ENCODE measurements at regions not wholly inside any gene's neighbourhood (a gene's known extent, or its start where the extent isn't known, plus 50 kb on each side); places are given as distances from the start of the nearest gene placed in this dataset.
"Not testable (repeated sequence)": the region's sequence is repeated elsewhere in the genome, so short reads cannot be mapped to it uniquely, and the experiment has no call there.

- H3K27me3 ChIP-seq, result no peaks in the 10 kb centered on the region
- H3K27ac ChIP-seq, result peak overlapping the region; percentile 29
- 32% methylated on average over 2 of the region's 2 CpGs for WGBS
- no peak for DNase-seq (ENCODE audit: low spot score in 2 of 2)
- H3K4me3 ChIP-seq, result no peak overlapping the region
- peaks cover 3% of the 10 kb centered on the region for H3K4me1 ChIP-seq
- H3K9me3 ChIP-seq, result no peaks in the 10 kb centered on the region
- TF ChIP-seq, protein P1, sequence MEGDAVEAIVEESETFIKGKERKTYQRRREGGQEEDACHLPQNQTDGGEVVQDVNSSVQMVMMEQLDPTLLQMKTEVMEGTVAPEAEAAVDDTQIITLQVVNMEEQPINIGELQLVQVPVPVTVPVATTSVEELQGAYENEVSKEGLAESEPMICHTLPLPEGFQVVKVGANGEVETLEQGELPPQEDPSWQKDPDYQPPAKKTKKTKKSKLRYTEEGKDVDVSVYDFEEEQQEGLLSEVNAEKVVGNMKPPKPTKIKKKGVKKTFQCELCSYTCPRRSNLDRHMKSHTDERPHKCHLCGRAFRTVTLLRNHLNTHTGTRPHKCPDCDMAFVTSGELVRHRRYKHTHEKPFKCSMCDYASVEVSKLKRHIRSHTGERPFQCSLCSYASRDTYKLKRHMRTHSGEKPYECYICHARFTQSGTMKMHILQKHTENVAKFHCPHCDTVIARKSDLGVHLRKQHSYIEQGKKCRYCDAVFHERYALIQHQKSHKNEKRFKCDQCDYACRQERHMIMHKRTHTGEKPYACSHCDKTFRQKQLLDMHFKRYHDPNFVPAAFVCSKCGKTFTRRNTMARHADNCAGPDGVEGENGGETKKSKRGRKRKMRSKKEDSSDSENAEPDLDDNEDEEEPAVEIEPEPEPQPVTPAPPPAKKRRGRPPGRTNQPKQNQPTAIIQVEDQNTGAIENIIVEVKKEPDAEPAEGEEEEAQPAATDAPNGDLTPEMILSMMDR (IDR thresholded peaks at IDR 0.05), result no peak
- TF ChIP-seq EP300 (IDR thresholded peaks at IDR 0.05) (no peak), POLR2A (IDR thresholded peaks at IDR 0.05) (no peak), POLR2AphosphoS5 (IDR thresholded peaks at IDR 0.05) (no peak)
- H3K36me3 ChIP-seq, result no peaks in the 10 kb centered on the region
Measured at GRCh38 chr6:156197513-156197912, 579.7 kb upstream of the ARID1B start.

DNA sequence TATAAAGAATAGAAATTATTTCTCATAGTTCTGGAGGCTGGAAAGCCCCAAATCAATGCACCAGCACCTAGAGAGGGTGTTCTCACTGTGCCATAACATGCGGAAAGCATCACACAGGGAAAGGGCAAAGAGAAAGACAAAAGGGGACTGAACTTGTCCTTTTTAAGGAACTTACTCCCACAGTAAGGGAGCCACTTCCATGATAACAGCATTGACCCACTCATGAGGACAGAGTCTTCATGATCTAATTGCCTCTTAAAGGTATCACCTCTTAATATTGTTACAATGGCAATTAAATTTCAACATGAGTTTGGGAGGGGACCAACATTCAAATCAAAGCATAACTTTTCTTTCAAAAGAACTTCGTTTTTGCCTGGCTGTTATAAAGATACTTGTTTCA, 582.2 kb upstream of the ARID1B start:
- TF ChIP-seq EP300 (IDR thresholded peaks at IDR 0.05), result no peak
- TF ChIP-seq POLR2A (IDR thresholded peaks at IDR 0.05), result no peak
- TF ChIP-seq POLR2AphosphoS5 (IDR thresholded peaks at IDR 0.05), result no peak
- TF ChIP-seq, protein P1 (IDR thresholded peaks at IDR 0.05), result no peak
- Histone ChIP-seq H3K36me3 (no peaks in the 10 kb centered on the region), H3K4me3 (no peak overlapping the region), H3K27me3 (no peaks in the 10 kb centered on the region), H3K27ac (no peak overlapping the region), H3K4me1 (peaks cover 12% of the 10 kb centered on the region), H3K9me3 (no peaks in the 10 kb centered on the region)
- DNase-seq (ENCODE audit: low spot score in 2 of 2), result no peak
- 90% methylated on average over 2 of the region's 2 CpGs for WGBS

GRCh38 chr6:156193381-156193780, 583.8 kb upstream of the ARID1B start:
- WGBS, result 85% methylated on average over 4 of the region's 4 CpGs

DNA sequence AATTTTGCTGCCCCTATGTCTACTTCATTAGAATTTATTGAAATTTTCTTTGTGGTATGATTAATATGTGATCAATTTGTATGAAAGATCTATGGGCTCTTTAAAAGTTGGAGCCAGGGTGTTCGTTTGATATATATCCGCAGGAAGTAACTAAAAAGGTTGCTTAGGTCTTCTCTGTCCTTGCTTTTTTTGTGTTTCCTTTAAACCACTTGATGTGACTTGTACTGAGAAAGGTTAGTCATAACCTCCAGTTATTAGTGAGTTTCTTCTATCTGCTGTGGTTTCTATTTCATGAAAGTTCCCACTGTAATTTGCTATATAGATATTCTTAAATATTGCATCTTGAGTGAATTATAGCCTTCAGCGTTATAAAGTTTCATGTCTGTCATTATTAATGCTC, 585.3 kb upstream of the ARID1B start:
- no peak overlapping the region for H3K27ac ChIP-seq
- WGBS, result 59% methylated on average over 3 of the region's 3 CpGs
- H3K4me3 ChIP-seq, result no peak overlapping the region
- DNase-seq (ENCODE audit: low spot score in 2 of 2), result no peak
- no peaks in the 10 kb centered on the region for H3K27me3 ChIP-seq
- no peaks in the 10 kb centered on the region for H3K9me3 ChIP-seq
- peaks cover 10% of the 10 kb centered on the region for H3K4me1 ChIP-seq
- no peaks in the 10 kb centered on the region for H3K36me3 ChIP-seq
- TF ChIP-seq POLR2A (IDR thresholded peaks at IDR 0.05) (no peak), POLR2AphosphoS5 (IDR thresholded peaks at IDR 0.05) (no peak), EP300 (IDR thresholded peaks at IDR 0.05) (no peak)
- TF ChIP-seq, protein P1 (IDR thresholded peaks at IDR 0.05), result no peak

More at GRCh38 chr6:156193381-156193780, 583.8 kb upstream of the ARID1B start:
- no peak overlapping the region for H3K4me3 ChIP-seq
- DNase-seq (ENCODE audit: low spot score in 2 of 2), result no peak
- TF ChIP-seq EP300 (IDR thresholded peaks at IDR 0.05) (no peak), POLR2AphosphoS5 (IDR thresholded peaks at IDR 0.05) (no peak), POLR2A (IDR thresholded peaks at IDR 0.05) (no peak)
- TF ChIP-seq, protein P1 (IDR thresholded peaks at IDR 0.05), result no peak
- H3K9me3 ChIP-seq, result no peaks in the 10 kb centered on the region
- no peaks in the 10 kb centered on the region for H3K27me3 ChIP-seq
- no peak overlapping the region for H3K27ac ChIP-seq
- no peaks in the 10 kb centered on the region for H3K36me3 ChIP-seq
- H3K4me1 ChIP-seq, result peaks cover 13% of the 10 kb centered on the region

DNA sequence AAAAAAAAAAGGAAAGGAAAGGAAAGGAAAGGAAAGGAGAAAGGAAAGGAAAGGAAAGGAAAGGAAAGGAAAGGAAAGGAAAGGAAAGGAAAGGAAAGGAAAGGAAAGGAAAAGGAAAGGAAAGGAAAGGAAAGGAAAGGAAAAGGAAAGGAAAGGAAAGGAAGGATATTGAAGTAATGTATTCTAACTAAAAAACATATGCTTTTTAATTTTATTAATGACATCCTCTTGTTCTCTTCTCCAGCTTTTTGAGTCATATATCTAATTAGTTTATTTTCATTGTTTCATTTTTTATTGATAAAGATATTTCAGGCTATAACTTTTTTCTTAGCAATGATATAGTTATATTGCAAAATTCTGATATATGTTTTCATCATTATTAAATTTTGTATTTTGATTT, 585.8 kb upstream of the ARID1B start:
- not testable (repeated sequence) for H3K27me3 ChIP-seq; H3K9me3 ChIP-seq; H3K27ac ChIP-seq; H3K4me1 ChIP-seq; H3K36me3 ChIP-seq; DNase-seq (ENCODE audit: low spot score in 2 of 2); H3K4me3 ChIP-seq

DNA sequence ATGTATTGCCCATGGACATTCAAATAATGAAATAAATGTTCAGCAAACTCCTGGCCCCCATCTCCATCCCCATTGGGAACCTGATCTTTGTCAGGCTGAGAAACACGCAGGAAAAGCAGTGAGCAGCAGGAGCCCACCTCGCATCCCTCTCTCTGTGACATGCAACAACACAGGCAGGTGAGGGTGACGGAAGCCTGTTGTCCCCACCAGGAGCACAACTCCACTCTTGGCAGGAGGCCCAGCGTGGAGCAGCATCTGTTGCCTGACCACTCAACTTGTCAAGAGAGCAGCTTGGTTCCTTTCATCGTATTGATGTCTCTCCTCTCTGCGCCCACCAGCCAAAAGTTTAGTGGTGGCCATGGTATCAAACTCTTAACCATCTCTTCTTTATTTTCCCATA, 586.9 kb upstream of the ARID1B start:
- no peak overlapping the region for H3K27ac ChIP-seq
- H3K27me3 ChIP-seq, result no peaks in the 10 kb centered on the region
- no peak for DNase-seq (ENCODE audit: low spot score in 2 of 2)
- WGBS, result 87% methylated on average over 6 of the region's 6 CpGs
- no peaks in the 10 kb centered on the region for H3K36me3 ChIP-seq
- TF ChIP-seq POLR2AphosphoS5 (IDR thresholded peaks at IDR 0.05), result no peak
- no peak for TF ChIP-seq POLR2A (IDR thresholded peaks at IDR 0.05)
- TF ChIP-seq EP300 (IDR thresholded peaks at IDR 0.05), result no peak
- TF ChIP-seq, protein P1 (IDR thresholded peaks at IDR 0.05), result no peak
- H3K9me3 ChIP-seq, result no peaks in the 10 kb centered on the region
- H3K4me1 ChIP-seq, result peaks cover 10% of the 10 kb centered on the region
- no peak overlapping the region for H3K4me3 ChIP-seq

Data from suprapubic skin (tissue), 4 donors.